Tongue (tissue), 1 donor: ENCODE measurements at regions not wholly inside any gene's neighbourhood (a gene's known extent, or its start where the extent isn't known, plus 50 kb on each side); places are given as distances from the start of the nearest gene placed in this dataset.
"Not testable (repeated sequence)": the region's sequence is repeated elsewhere in the genome, so short reads cannot be mapped to it uniquely, and the experiment has no call there.

ENCODE experiments used
- DNase-seq: peaks from one replicate; pipeline ENCODE4 v3.0.0-alpha.2; 2015

DNA sequence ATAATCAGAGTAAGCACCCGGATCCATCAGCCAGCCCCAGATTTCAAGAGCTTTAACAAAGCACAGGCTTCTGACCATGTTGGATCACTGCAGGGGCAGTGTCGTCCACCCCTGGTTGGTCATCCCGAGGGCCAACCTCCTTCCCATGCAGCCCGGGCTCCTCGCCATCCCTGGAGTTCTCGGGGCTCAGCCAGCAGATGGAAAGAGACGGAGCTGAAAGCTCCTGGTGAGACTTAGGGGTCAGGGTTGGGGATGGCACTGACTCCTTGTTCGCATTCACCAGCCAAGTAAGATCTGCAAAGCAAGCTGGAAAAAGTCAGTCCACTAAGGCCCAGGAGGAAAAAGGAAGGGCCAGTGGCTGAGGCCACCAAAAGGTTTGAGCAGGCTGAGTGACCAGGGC is 888.9 kb downstream of the BRD1 start:
- DNase-seq = no peak

- DNase-seq = no peak
Measured at GRCh38 chr22:48937032-48937639, 890.5 kb downstream of the BRD1 start.

DNA sequence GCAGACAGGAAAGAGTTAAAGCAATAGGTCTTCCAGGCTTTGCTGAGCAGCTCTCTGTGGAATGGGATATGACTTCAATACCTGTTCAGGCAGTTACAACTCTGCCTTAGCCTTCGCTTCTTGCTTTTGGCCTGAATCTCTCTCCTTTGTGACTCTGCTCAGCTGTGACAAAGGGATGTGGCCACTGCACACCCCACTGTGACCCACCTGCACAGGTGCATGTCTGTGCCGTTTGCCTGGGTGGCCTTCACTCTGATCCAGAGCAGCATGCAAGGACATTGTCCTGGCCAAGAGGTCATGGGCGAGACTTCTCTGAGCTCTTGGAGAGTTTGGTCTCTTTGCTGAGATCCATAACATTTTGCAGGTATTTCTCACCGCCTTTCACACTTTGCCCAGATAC is 891.3 kb downstream of the BRD1 start:
- no peak for DNase-seq

- DNase-seq = no peak
Measured at GRCh38 chr22:48934446-48934845, 893.2 kb downstream of the BRD1 start.

- no peak for DNase-seq
Measured at GRCh38 chr22:48931452-48931851, 896.2 kb downstream of the BRD1 start.

DNA sequence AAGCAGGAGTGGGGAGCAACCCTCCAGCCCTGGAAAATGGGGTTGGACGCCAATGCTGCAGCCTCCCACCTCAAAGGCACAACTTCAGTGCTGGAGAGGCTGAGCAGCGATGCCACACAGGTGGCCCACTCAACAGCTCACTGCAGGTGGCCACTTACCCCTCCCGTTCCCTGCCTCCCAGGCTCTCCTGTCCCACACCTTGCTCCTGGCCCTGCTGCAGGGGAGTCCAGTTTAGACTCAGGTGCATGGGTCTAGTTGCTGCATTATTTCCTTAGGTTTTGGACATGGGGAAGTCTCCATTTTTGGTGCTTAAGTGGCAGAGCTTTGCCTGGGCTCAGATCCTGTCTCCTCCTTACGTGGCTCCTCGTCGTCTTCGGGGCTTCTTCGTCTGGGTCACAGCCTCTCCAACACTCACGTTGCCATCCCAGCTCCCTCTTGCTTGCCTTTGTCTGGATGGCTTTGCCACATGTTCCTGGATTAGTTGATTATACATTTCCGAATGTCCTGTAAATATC is 898.3 kb downstream of the BRD1 start:
- no peak for DNase-seq

GRCh38 chr22:48927591-48927990 is 900.1 kb downstream of the BRD1 start:
- no peak for DNase-seq

DNA sequence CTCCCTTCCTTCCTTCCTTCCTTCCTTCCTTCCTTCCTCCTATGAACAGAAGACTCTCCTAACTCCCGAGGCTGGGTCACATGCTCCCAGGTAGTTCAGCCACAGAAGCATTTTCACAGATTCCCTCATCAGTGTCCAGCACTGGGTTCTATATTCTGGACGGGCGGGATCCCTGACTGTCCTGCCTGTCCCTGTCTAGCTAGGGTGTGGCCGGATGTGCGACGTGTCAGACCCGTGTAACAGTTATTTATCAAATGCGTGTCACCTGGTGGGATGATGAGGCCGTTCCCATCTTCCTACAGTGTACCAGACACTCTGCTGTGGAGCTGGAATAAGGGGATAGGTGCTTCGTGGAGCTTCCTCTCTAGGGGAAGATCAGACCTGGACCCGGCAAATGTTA is 901.0 kb downstream of the BRD1 start:
- no peak for DNase-seq

- no peak for DNase-seq
Measured at GRCh38 chr22:48926136-48926535, 901.5 kb downstream of the BRD1 start.

DNA sequence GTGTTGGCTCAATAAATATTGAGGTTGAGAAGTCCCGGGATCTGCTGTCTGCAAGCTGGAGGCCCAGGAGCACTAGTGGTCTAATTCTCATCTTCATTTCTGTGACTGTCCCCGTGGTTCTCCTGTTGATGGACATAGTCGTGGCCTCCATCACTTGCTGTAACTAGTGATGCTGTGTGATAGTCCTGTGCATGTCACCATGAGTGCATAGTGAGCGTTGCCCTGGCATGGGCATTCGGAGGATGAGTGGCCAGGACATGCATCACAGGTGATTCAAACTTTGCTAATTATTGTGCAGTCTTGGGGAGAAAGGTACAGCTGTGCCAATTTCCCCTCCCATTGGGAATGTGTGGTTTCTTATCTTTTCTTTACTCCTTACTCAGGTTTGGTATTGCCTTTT is 902.2 kb downstream of the BRD1 start:
- no peak for DNase-seq

GRCh38 chr22:48923996-48924395 is 903.7 kb downstream of the BRD1 start:
- peak; percentile 63 for DNase-seq

DNA sequence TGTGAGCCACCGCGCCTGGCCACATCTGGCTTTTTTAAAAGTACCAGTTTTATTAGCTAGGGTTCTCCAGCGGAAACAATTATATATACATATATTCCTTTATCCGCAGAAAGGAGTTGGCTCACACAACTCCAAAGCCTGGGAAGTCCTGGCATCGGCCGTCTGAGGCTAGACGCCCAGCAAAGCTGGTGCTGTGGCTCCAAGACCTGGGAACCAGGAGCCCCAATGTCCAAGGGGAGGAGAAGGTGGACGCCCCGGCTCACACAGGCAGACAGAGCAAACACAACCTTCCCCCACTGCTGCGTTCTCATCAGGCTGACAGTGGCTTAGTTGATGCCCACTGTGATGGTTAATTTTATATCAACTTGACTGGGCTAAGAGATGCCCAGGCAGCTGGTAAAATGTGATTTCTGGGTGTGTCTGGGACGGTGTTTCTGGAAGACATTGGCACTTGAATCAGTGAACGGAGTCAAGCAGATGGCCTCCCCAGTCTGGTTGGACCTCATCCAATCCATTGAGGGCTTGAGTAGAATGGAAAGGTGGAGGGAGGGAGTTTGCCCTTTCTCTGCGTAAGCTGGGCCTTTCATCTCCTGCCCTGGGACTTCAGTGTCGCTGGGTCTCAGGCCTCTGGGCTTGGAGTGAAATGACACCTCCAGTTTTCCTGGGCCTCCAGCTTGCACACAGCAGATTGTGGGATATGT is 904.4 kb downstream of the BRD1 start:
- DNase-seq = peak; percentile 61

DNA sequence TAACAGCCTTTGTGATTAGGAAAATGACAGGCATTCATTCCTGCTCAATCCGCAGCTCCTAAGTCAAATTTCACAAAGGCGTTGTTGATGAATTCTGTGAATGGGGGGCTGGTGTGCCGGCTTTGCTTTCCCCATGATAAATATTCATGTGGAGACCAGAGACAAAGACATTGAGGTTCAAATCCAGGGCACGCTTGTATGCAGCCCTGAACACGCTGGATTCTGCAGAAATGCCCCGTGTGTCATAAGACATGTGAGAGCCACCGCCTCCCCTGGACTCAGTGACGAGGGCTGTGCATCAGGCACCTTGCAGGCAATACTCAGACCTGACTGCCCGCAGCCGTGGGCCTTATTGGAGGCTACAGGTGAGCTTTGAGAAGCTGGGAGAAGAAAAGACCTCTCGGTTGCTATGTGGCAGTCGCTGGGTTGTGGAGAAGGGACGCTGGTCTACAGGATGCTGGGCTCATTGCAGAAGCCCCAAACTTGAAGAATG is 906.2 kb downstream of the BRD1 start:
- DNase-seq = no peak

DNA sequence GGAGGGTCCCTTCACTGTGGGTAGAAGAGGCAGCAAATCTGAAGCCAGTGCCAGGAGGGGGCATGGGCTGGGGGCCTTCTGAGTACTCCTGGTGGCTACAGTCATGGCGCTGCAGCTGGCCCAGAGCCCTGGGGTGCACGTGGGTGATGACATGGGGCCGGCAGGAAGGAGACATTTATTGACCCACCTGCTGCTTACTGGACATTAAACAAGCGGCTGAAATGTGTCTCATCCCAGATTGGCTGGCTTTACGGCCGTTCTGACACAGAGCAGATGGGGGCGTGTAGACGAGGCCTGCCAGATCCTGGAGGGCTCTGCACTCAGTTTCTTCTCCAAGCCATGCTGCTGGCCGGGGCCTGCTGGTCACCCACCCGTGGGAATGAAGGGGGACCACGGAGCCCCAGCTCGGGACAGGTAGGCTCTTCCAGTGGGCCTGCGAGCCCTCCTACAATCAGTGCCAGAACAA is 906.9 kb downstream of the BRD1 start:
- no peak for DNase-seq

DNA sequence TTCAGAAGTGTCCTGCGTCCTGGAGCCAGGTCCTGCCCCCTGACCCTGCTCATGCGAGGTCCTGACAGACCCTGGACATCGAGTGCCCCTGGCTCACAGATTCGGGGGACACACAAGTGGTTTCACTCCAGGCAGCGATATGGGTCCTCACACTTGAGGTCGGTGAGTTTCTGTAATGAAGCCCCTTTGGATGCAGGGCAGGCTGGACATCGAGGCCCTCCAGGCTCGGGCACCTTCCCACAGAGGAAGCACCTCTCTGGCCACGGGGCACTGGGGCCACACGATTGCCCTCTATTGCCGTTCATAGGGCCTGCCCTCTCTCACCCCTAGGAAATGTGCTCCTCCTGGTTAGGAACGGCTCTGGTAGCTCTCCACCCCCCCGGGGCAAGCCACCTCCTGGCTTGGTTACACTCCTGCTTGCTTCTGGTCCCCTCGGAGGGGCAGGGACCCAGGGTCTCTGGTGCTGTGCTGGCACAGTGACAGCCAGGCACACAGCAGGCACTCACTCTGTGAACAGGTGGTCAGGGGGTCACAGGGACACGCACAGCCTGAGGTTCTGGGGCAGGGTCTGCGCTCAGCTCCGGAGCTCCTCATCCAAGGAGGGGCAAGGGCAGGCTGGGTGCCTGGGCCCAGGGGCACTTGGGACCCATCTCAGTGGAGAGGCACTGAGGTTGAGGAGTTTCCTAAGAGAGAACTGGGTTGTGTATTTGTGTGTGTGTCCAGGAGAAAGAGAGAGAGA is 907.7 kb downstream of the BRD1 start:
- DNase-seq = no peak

- peak; percentile 51 for DNase-seq
Measured at GRCh38 chr22:48919187-48919590, 908.5 kb downstream of the BRD1 start.

GRCh38 chr22:48918585-48919186 is 909.0 kb downstream of the BRD1 start:
- DNase-seq = no peak

- not testable (repeated sequence) for DNase-seq
Measured at GRCh38 chr22:48912356-48913066, 915.2 kb downstream of the BRD1 start.

GRCh38 chr22:48911647-48912046 is 916.0 kb downstream of the BRD1 start:
- DNase-seq = not testable (repeated sequence)

GRCh38 chr22:48911067-48911466 is 916.6 kb downstream of the BRD1 start:
- DNase-seq = not testable (repeated sequence)

- no peak for DNase-seq
Measured at GRCh38 chr22:48908547-48908946, 919.1 kb downstream of the BRD1 start.

DNA sequence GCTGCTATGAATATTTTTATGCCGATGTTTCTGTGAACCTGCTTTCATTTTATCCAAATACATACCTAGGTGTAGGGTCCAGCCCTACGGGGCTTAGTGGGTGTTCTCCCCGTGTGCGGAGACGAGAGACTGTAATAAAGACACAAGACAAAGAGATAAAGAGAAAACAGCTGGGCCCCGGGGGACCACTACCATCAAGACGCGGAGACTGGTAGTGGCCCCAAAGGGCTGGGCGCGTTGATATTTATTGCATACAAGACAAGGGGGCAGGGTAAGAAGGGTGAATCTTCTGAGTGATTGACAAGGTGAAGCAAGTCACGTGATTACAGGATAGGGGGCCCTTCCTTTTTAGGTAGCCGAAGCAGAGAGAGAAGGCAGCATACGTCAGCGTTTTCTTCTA is 920.1 kb downstream of the BRD1 start:
- no peak for DNase-seq
